ENCODE measurements at regions not wholly inside any gene's neighbourhood (a gene's known extent, or its start where the extent isn't known, plus 50 kb on each side); places are given as distances from the start of the nearest gene placed in this dataset.

GRCh38 chr3:74507691-74508090 lies 106.8 kb downstream of the CNTN3 start:
- no peak for DNase-seq (ENCODE audit: low read depth, low spot score)

GRCh38 chr3:74506246-74506645 lies 108.2 kb downstream of the CNTN3 start:
- no peak for DNase-seq (ENCODE audit: low read depth, low spot score)

DNA sequence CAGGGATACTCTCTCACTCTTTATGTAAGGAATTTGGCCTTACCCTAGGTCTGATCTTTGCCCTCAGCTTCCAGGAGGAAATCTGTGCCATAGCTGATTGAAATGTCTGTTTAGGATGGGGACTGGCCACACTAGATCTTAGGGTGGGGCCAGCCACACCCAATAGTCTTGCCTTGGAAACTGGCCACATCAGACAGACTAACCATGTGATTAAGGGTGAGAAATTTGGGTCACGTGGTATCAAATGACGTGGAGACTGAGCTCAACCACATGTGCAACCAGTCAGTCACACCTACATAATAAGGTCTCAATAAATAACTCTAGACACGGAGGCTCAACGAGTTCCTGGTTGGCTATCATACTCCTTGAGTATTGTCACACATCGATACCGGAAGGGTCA lies 113.5 kb downstream of the CNTN3 start:
- DNase-seq (ENCODE audit: low read depth, low spot score) = no peak

GRCh38 chr3:74500257-74500656 lies 114.2 kb downstream of the CNTN3 start:
- no peak for DNase-seq (ENCODE audit: low read depth, low spot score)

GRCh38 chr3:74491874-74492273 lies 122.6 kb downstream of the CNTN3 start:
- DNase-seq (ENCODE audit: low read depth, low spot score) = no peak

GRCh38 chr3:74489050-74489792 lies 125.2 kb downstream of the CNTN3 start:
- no peak for DNase-seq (ENCODE audit: low read depth, low spot score)

DNA sequence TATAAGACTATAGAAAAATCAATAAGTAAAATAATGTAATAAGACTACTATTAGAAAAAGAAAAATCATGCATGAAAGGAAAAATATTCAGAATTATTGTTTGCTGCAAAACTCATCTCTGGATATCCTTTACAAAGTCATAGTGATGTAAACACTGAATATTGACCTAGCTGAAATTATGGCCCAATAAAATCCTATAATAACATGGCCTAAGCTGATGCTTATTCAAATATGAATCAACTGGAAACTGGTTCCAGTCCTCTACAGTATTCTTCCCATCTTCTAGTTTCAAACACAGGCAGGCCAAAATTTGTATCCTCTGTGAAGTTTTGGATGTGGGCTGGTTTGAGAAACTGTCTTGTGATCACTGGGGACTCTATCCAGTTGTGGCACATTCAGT lies 134.5 kb downstream of the CNTN3 start:
- DNase-seq (ENCODE audit: low read depth, low spot score) = no peak

- no peak for DNase-seq (ENCODE audit: low read depth, low spot score)
Observed at GRCh38 chr3:74470313-74470712, 144.1 kb downstream of the CNTN3 start.

DNA sequence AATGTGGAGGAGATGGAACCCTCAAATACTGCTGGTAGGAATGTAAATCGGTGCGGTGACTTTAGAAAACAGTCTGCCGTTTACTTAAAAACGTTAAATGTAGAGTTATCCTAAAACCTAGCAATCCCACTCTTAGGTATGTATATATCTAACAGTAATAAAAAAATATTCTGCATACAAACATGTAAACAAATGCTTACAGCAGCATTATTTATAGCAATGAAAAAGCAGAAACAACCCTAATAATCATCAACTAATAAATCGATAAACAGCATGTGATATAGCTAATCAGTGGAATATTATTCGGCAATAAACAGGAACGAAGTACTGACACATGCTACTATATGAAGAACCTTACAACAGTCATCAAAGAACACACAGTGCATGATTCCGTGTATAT lies 144.7 kb downstream of the CNTN3 start:
- no peak for DNase-seq (ENCODE audit: low read depth, low spot score)

DNA sequence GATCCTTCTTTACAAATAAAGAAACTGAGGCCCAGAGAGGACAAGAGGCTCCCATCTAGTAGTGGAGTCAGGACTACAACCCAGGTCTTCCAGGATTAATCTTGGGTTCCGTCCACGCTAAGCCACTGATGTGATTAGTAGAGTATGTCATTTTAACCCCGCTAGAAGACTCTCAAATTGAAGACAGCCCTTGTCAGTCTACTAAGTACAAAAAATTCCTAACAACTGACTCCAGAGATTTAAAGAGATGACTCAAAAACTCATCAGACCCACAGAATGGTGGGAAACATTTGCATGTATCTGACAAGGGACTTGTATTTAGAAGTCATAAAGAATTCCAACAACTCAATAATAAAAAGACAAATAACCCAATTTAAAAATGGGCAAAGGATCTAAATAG lies 145.3 kb downstream of the CNTN3 start:
- no peak for DNase-seq (ENCODE audit: low read depth, low spot score)

- DNase-seq (ENCODE audit: low read depth, low spot score) = no peak
Observed at GRCh38 chr3:74465715-74466410, 148.6 kb downstream of the CNTN3 start.

DNA sequence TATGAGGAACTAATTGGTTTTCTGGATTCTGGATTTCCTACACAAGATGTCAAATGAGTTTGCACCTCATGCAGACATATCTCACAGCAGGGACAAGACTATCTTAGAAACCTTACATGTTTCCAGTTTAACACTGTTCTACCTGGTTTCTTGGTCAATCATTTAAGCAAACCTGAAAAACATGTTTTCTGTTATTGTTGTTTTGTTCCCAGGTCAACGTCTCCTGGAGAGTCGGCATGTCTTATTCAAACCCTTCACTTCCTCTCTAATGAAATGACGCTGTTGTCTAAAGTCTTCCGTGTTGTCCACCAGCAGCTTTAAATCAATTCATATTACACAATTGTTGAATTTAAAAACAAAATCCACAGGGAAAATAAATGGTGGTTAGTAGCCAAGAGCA lies 150.9 kb downstream of the CNTN3 start:
- no peak for DNase-seq (ENCODE audit: low read depth, low spot score)

- DNase-seq (ENCODE audit: low read depth, low spot score) = no peak
Observed at GRCh38 chr3:74456166-74456565, 158.3 kb downstream of the CNTN3 start.

DNA sequence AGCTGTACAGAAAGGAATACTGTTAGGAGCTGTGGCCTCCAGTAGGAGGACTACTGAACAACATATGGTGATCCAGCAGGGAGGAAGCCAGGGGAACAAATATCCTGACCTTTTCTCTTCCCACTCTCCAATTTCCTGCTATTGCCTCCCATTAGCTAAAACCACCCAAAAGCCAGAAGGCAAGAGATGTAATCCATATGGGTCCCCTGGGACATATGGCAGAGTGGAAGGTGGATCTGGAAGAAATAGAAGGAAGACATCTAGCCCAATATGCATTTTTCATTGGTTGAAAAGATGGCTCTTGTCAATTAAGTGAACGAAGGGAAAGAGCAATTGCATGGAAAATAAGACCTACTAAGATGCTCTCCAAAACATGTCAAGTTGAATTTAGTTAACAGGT lies 167.2 kb downstream of the CNTN3 start:
- DNase-seq (ENCODE audit: low read depth, low spot score) = no peak

- DNase-seq (ENCODE audit: low read depth, low spot score) = no peak
Observed at GRCh38 chr3:74445541-74445940, 168.9 kb downstream of the CNTN3 start.

- no peak for DNase-seq (ENCODE audit: low read depth, low spot score)
Observed at GRCh38 chr3:74443102-74443501, 171.4 kb downstream of the CNTN3 start.

- DNase-seq (ENCODE audit: low read depth, low spot score) = no peak
Observed at GRCh38 chr3:74442683-74443082, 171.8 kb downstream of the CNTN3 start.

DNA sequence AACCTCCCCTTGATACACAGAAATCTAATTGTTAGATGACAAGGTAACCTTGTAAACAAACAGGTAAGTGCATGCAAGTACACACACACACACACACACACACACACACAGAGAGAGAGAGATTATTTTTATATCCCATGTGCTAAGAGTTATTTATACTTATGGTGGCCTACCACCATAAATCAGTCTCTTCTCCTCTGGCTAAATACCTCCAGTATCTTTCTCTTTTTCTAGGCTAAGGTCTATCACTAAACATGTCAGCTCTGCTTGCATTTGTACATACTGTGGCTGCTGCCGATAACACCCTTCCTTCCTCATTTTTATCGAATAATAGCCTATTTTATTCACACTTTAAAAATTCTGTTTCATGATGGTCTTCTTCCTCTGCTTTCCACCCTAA lies 172.4 kb downstream of the CNTN3 start:
- no peak for DNase-seq (ENCODE audit: low read depth, low spot score)

- DNase-seq (ENCODE audit: low read depth, low spot score) = no peak
Observed at GRCh38 chr3:74436184-74436583, 178.3 kb downstream of the CNTN3 start.

GRCh38 chr3:74435631-74436030 lies 178.8 kb downstream of the CNTN3 start:
- no peak for DNase-seq (ENCODE audit: low read depth, low spot score)

DNA sequence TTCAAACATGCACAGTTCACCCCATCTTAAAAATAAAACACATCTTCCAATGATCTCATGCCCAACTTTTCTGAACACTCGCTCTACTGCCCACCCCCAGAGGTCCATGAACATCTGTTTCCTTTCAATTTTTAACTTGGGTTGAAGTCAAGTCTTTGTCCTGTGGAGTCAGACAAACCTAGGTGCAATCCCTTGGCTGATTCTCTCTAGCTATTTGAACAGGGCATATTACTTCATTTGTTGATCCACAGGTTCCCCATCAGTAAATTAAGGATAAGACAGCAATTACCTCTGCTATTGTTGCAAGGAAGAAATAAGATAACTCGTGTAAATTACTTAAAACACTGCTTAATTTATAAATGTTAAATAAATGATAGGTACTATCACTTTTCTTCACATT lies 180.1 kb downstream of the CNTN3 start:
- DNase-seq (ENCODE audit: low read depth, low spot score) = no peak

- DNase-seq (ENCODE audit: low read depth, low spot score) = no peak
Observed at GRCh38 chr3:74426571-74426970, 187.9 kb downstream of the CNTN3 start.

DNA sequence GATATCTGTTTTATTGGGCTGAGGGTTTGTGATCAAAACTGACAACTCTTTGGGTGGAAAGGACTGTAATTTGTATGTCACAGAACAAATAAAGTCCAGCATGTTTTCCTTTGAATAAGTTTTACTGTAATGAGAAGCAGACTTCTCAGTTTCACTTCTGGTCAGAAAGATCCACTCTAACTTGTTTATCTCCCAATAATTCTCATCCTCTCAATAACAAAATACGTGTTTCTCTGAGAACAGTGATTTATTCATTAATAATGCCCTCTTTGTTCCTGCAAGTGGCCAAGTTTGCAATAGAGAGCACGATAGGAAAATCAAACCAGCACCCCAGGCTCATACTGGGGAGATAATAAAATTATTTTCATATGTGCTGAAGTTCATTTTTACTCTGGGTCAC lies 190.6 kb downstream of the CNTN3 start:
- no peak for DNase-seq (ENCODE audit: low read depth, low spot score)

Measured in iPS DF 19.7 (cell line).